ENCODE measurements at regions not wholly inside any gene's neighbourhood (a gene's known extent, or its start where the extent isn't known, plus 50 kb on each side); places are given as distances from the start of the nearest gene placed in this dataset.

DNA sequence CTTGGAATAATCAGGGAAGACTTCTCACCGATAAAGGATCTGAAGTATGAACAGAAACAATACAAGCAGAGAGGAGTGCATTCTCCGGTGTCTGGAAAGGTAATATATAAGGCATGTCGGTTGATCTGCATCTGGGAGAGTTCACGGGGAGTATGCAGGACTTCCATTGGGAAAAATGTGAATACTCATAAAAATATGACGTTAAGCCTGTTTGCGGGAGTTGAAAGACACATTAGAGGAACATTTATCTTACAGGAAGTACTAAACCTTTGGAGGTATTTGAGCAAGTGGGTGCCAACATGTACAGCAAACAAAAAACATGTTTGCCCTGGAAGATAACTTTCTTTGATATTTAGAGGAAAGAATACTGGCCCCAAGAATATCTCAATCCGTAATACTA is 286.8 kb downstream of the SLITRK6 start:
- TF ChIP-seq, protein P1, sequence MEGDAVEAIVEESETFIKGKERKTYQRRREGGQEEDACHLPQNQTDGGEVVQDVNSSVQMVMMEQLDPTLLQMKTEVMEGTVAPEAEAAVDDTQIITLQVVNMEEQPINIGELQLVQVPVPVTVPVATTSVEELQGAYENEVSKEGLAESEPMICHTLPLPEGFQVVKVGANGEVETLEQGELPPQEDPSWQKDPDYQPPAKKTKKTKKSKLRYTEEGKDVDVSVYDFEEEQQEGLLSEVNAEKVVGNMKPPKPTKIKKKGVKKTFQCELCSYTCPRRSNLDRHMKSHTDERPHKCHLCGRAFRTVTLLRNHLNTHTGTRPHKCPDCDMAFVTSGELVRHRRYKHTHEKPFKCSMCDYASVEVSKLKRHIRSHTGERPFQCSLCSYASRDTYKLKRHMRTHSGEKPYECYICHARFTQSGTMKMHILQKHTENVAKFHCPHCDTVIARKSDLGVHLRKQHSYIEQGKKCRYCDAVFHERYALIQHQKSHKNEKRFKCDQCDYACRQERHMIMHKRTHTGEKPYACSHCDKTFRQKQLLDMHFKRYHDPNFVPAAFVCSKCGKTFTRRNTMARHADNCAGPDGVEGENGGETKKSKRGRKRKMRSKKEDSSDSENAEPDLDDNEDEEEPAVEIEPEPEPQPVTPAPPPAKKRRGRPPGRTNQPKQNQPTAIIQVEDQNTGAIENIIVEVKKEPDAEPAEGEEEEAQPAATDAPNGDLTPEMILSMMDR (IDR thresholded peaks at IDR 0.05): no peak
- TF ChIP-seq POLR2A (IDR thresholded peaks at IDR 0.05): no peak

All from adrenal gland (tissue), 5 donors.